Calu3 (cell line): ENCODE measurements at regions not wholly inside any gene's neighbourhood (a gene's known extent, or its start where the extent isn't known, plus 50 kb on each side); places are given as distances from the start of the nearest gene placed in this dataset.
"Not testable (repeated sequence)": the region's sequence is repeated elsewhere in the genome, so short reads cannot be mapped to it uniquely, and the experiment has no call there.

Experiments used
- BruUV-seq: library from RNA; stranded (reverse); fragments of 400-500 nt; replicated peaks from 2 replicates; lab custom pipeline; 2021; lab: Mats Ljungman, UMichigan
- CTCF ChIA-PET: fragments of 300-600 bp; sonication (Branson Sonifier 250); formaldehyde crosslinking; loops from one replicate; lab custom pipeline; 2022; ENCODE audit warnings: antibody characterized with exemption; lab: Charles Lee
- DNase-seq: peaks from one replicate; pipeline ENCODE4 v3.0.0; 2022
- H3K27ac Mint-ChIP-seq: one replicate; pipeline ENCODE4 v1.8.0; 2022; ENCODE audit warnings: mixed read lengths; ENCODE audit not compliant: unreplicated experiment
- H3K27me3 Mint-ChIP-seq: one replicate; pipeline ENCODE4 v1.8.0; 2022; ENCODE audit warnings: mixed read lengths; ENCODE audit not compliant: unreplicated experiment
- H3K36me3 Mint-ChIP-seq: one replicate; pipeline ENCODE4 v1.8.0; 2022; ENCODE audit warnings: mild to moderate bottlenecking, moderate library complexity, mixed read lengths; ENCODE audit not compliant: insufficient read depth, unreplicated experiment
- H3K4me1 Mint-ChIP-seq: one replicate; pipeline ENCODE4 v1.8.0; 2022; ENCODE audit warnings: mild to moderate bottlenecking, low read depth, mixed read lengths; ENCODE audit not compliant: unreplicated experiment
- H3K4me3 Mint-ChIP-seq: one replicate; pipeline ENCODE4 v1.8.0; 2022; ENCODE audit warnings: mild to moderate bottlenecking, low read depth, moderate library complexity, mixed read lengths; ENCODE audit not compliant: unreplicated experiment
- H3K9me3 Mint-ChIP-seq: one replicate; pipeline ENCODE4 v1.8.0; 2022; ENCODE audit warnings: low read depth, mixed read lengths; ENCODE audit not compliant: unreplicated experiment
- intact Hi-C: fragments of 100-400 bp; cut with micrococcal nuclease; formaldehyde crosslinking; loops from one replicate; pipeline ENCODE4 v1.10.0; 2022; ENCODE audit not compliant: unreplicated experiment
- TF ChIP-seq, protein P1 (sequence below): fragments of 200-600 bp; IDR thresholded peaks from one replicate; pipeline ENCODE4 v1.8.0; 2022; ENCODE audit warnings: antibody characterized with exemption; ENCODE audit not compliant: unreplicated experiment

GRCh38 chr2:10196948-10197696 lies 74.6 kb downstream of the RRM2 start:
- H3K4me1 Mint-ChIP-seq, result no peaks in the 10 kb centered on the region
- H3K27me3 Mint-ChIP-seq, result no peaks in the 10 kb centered on the region
- CTCF ChIA-PET, result no interaction called here
- BruUV-seq, result no TSS peak
- H3K9me3 Mint-ChIP-seq, result no peaks in the 10 kb centered on the region
- TF ChIP-seq, protein P1, sequence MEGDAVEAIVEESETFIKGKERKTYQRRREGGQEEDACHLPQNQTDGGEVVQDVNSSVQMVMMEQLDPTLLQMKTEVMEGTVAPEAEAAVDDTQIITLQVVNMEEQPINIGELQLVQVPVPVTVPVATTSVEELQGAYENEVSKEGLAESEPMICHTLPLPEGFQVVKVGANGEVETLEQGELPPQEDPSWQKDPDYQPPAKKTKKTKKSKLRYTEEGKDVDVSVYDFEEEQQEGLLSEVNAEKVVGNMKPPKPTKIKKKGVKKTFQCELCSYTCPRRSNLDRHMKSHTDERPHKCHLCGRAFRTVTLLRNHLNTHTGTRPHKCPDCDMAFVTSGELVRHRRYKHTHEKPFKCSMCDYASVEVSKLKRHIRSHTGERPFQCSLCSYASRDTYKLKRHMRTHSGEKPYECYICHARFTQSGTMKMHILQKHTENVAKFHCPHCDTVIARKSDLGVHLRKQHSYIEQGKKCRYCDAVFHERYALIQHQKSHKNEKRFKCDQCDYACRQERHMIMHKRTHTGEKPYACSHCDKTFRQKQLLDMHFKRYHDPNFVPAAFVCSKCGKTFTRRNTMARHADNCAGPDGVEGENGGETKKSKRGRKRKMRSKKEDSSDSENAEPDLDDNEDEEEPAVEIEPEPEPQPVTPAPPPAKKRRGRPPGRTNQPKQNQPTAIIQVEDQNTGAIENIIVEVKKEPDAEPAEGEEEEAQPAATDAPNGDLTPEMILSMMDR, result no peak
- H3K36me3 Mint-ChIP-seq, result peaks cover 13% of the 10 kb centered on the region
- intact Hi-C loops, result no loop called here
- no peak for DNase-seq
- no peak overlapping the region for H3K27ac Mint-ChIP-seq
- H3K4me3 Mint-ChIP-seq, result no peak overlapping the region

DNA sequence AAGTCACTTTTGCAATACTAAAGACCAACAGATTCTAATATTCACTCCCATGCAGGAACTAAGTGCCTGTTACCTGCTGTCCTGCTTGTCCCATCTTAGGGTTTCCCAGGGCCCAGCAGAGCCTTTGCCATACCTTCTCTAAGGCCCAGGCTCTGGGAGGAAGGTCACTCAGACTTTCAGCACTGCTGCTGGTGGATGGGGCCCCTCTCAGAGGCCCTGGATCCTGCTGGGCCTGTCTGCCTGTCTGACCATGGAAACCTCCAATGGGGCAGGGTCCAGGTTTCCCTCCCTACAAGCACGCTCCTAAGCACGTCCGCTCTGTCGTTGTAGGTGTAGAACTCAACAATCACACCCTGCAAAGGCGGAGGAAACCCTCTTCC lies 75.1 kb downstream of the RRM2 start:
- no peak overlapping the region for H3K4me3 Mint-ChIP-seq
- no peaks in the 10 kb centered on the region for H3K27me3 Mint-ChIP-seq
- no peaks in the 10 kb centered on the region for H3K9me3 Mint-ChIP-seq
- CTCF ChIA-PET, result no interaction called here
- peaks cover 13% of the 10 kb centered on the region for H3K36me3 Mint-ChIP-seq
- TF ChIP-seq, protein P1, result no peak
- no peak overlapping the region for H3K27ac Mint-ChIP-seq
- H3K4me1 Mint-ChIP-seq, result no peaks in the 10 kb centered on the region
- intact Hi-C loops, result no loop called here
- no TSS peak for BruUV-seq
- DNase-seq, result no peak

DNA sequence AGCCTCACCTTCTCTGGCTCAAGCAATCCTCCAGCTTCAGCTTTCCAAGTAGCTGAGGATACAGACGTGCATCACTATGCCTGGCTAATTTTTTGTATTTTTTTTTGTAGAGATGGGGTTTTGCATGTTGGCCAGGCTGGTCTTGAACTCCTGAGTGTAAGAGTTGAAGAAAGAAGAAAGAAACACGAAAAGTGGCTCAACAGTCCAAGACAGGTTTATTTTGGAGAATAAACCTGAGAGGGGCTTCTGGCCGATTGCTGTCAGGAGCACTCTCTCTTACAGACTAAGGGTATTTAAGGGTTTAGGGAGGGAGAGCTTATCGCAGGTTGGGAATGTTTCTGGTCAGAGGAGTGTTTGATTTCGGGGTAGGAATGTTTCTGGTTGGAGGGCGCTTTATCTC lies 75.9 kb downstream of the RRM2 start:
- H3K4me3 Mint-ChIP-seq, H3K27me3 Mint-ChIP-seq, intact Hi-C loops, H3K9me3 Mint-ChIP-seq, BruUV-seq, H3K4me1 Mint-ChIP-seq, DNase-seq, H3K27ac Mint-ChIP-seq: not testable (repeated sequence)
- CTCF ChIA-PET, result interaction anchor here (0.6 kb wide), 1 partner anchor 84 kb away, joined by 6 read pairs; no protein-coding TSS in a partner anchor
- H3K36me3 Mint-ChIP-seq, result peaks cover 13% of the 10 kb centered on the region

DNA sequence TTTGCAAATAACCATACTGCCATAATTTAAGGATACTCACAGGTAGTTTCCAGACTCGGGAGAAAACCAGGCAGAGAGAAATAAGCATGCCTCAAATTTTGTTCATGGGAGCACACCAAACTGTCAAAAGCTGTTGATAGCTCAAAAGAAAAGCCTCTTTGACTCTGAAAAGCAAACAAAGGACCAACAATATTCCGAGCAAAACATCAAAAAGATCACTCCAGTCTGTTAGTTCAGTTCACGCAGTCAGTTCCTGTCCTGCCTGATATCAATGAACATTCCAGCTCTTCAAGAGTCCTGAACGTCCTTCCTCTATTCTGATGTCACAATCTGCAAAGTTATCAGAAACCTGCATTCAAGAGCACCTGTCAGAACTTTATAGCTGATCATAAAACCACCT lies 78.7 kb downstream of the RRM2 start:
- BruUV-seq, result no TSS peak
- Mint-ChIP-seq H3K4me1 (no peaks in the 10 kb centered on the region), H3K9me3 (no peaks in the 10 kb centered on the region), H3K4me3 (no peak overlapping the region), H3K27me3 (no peaks in the 10 kb centered on the region), H3K27ac (no peak overlapping the region), H3K36me3 (peaks cover 8% of the 10 kb centered on the region)
- TF ChIP-seq, protein P1, result no peak
- intact Hi-C loops, result no loop called here
- CTCF ChIA-PET, result no interaction called here
- no peak for DNase-seq

- TF ChIP-seq, protein P1, result no peak
- no peak for DNase-seq
- Mint-ChIP-seq H3K9me3 (no peaks in the 10 kb centered on the region), H3K27ac (no peak overlapping the region), H3K4me3 (no peak overlapping the region), H3K27me3 (no peaks in the 10 kb centered on the region), H3K36me3 (peaks cover 8% of the 10 kb centered on the region), H3K4me1 (no peaks in the 10 kb centered on the region)
- intact Hi-C loops, result no loop called here
- CTCF ChIA-PET, result no interaction called here
- no TSS peak for BruUV-seq
Measured at GRCh38 chr2:10202131-10202665, 79.7 kb downstream of the RRM2 start.
